Panc1 (cell line): ENCODE measurements at regions not wholly inside any gene's neighbourhood (a gene's known extent, or its start where the extent isn't known, plus 50 kb on each side); places are given as distances from the start of the nearest gene placed in this dataset.

Experiments
- CTCF ChIP-seq: fragments of 450-650 bp; IDR thresholded peaks from 2 replicates; pipeline ENCODE4 v1.5.1; 2017; ENCODE audit warnings: mild to moderate bottlenecking
- POLR2AphosphoS5 ChIP-seq: IDR thresholded peaks from 2 replicates; pipeline ENCODE4 v1.6.1; 2012; ENCODE audit warnings: mild to moderate bottlenecking, low read depth, low read length, moderate library complexity

DNA sequence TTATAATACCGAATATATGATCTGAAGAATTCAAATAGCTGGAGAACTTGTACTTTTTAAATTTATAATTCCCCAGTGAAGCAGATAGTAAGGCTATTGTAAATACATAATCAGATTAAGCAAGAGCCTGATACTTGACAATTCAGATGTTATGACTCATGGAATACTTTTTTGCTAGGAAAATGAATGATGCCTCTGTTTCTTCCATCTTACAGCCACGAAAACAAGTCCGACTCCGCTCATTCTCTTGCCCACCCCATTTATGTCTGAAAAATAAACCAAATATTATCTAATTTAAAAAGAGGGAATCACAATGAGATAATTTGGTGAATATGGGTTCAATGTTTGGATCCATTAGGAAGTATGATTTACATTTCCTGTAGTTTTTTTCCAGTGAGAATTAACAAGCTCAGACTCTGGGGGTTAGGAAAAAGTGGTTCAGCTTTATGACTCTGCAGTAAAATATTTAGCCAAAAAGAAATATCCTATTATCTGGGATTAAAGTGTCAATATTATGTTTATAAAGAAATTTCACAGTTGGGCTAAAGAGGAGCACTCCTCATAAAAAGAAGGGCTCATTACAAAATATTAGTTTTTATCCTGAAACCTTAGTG is 50.4 kb upstream of the DAB1 start:
- TF ChIP-seq CTCF (no peak), POLR2AphosphoS5 (no peak)
